Astrocyte (in vitro differentiated cells and primary cell): ENCODE measurements at regions not wholly inside any gene's neighbourhood (a gene's known extent, or its start where the extent isn't known, plus 50 kb on each side); places are given as distances from the start of the nearest gene placed in this dataset.

Experiments used
- DNase-seq: peaks from one replicate; pipeline ENCODE4 v3.0.0-alpha.2; 2010; ENCODE audit warnings: low read depth
- FAIRE-seq: peaks from 2 replicates; lab custom pipeline; 2011; peaks lifted over from hg19 to GRCh38; lab: Jason Lieb, UNC
- H2AFZ ChIP-seq: 2 replicates; pipeline ENCODE4 v1.6.0; 2012; ENCODE audit warnings: low read depth, low read length, inconsistent platforms
- H3K27ac ChIP-seq: 2 replicates; pipeline ENCODE4 v1.5.1; 2011; ENCODE audit warnings: low read depth, low read length, inconsistent platforms
- H3K27me3 ChIP-seq: 2 replicates; pipeline ENCODE4 v1.6.0; 2011; ENCODE audit warnings: low read length, inconsistent platforms; ENCODE audit not compliant: insufficient read depth
- H3K36me3 ChIP-seq: 2 replicates; pipeline ENCODE4 v1.5.1; 2011; ENCODE audit warnings: low read length, inconsistent platforms; ENCODE audit not compliant: insufficient read depth
- H3K4me1 ChIP-seq: 2 replicates; pipeline ENCODE4 v1.5.1; 2011; ENCODE audit warnings: low read length, inconsistent platforms; ENCODE audit not compliant: insufficient read depth
- H3K4me2 ChIP-seq: 2 replicates; pipeline ENCODE4 v1.6.0; 2012; ENCODE audit warnings: low read length, inconsistent platforms
- H3K4me3 ChIP-seq: 2 replicates; pipeline ENCODE4 v1.5.1; 2011; ENCODE audit warnings: low read depth, mild to moderate bottlenecking, low read length, inconsistent platforms; ENCODE audit not compliant: insufficient read depth
- H3K79me2 ChIP-seq: 2 replicates; pipeline ENCODE4 v1.6.0; 2012; ENCODE audit warnings: mild to moderate bottlenecking, low read length, inconsistent platforms; ENCODE audit not compliant: insufficient read depth
- H3K9ac ChIP-seq: 2 replicates; pipeline ENCODE4 v1.6.0; 2012; ENCODE audit warnings: mild to moderate bottlenecking, low read length, inconsistent platforms
- H3K9me3 ChIP-seq: 2 replicates; pipeline ENCODE4 v1.5.1; 2012; ENCODE audit warnings: low read depth, mild to moderate bottlenecking, low read length, inconsistent platforms; ENCODE audit not compliant: insufficient read depth
- H4K20me1 ChIP-seq: 2 replicates; pipeline ENCODE4 v1.6.0; 2012; ENCODE audit warnings: low read length, inconsistent platforms; ENCODE audit not compliant: insufficient read depth
- H3K27ac Mint-ChIP-seq: one replicate; pipeline ENCODE4 v1.8.0; 2021; ENCODE audit warnings: mild to moderate bottlenecking, mixed read lengths; ENCODE audit not compliant: unreplicated experiment
- H3K27me3 Mint-ChIP-seq: one replicate; pipeline ENCODE4 v1.8.0; 2021; ENCODE audit warnings: low read depth, mixed read lengths; ENCODE audit not compliant: unreplicated experiment
- H3K36me3 Mint-ChIP-seq: one replicate; pipeline ENCODE4 v1.8.0; 2021; ENCODE audit warnings: low read depth, mixed read lengths; ENCODE audit not compliant: unreplicated experiment
- H3K4me1 Mint-ChIP-seq: one replicate; pipeline ENCODE4 v1.8.0; 2021; ENCODE audit warnings: low read depth, mixed read lengths; ENCODE audit not compliant: unreplicated experiment
- H3K4me3 Mint-ChIP-seq: one replicate; pipeline ENCODE4 v1.8.0; 2021; ENCODE audit warnings: mild to moderate bottlenecking, moderate library complexity, mixed read lengths; ENCODE audit not compliant: unreplicated experiment
- H3K9me3 Mint-ChIP-seq: one replicate; pipeline ENCODE4 v1.8.0; 2021; ENCODE audit warnings: mild to moderate bottlenecking, mixed read lengths; ENCODE audit not compliant: unreplicated experiment
- CTCF ChIP-seq: IDR thresholded peaks from 2 replicates; pipeline ENCODE4 v1.5.1; 2011; ENCODE audit warnings: low read depth, mild to moderate bottlenecking, inconsistent platforms, low read length, moderate library complexity; ENCODE audit not compliant: insufficient read depth
- EZH2 ChIP-seq: IDR thresholded peaks from 2 replicates; pipeline ENCODE4 v1.6.1; 2012; ENCODE audit warnings: mild to moderate bottlenecking, low read length, inconsistent platforms; ENCODE audit not compliant: insufficient read depth

- Mint-ChIP-seq H3K27ac (no peak overlapping the region), H3K4me3 (no peak overlapping the region), H3K27me3 (no peaks in the 10 kb centered on the region), H3K36me3 (no peaks in the 10 kb centered on the region), H3K9me3 (peaks cover 4% of the 10 kb centered on the region), H3K4me1 (peaks cover 24% of the 10 kb centered on the region)
- TF ChIP-seq EZH2 = no peak
- H3K9ac ChIP-seq = no peak overlapping the region
- no peaks in the 10 kb centered on the region for H3K9me3 ChIP-seq
- H4K20me1 ChIP-seq = no peaks in the 10 kb centered on the region
- H2AFZ ChIP-seq = peak overlapping the region; percentile 42
- H3K27ac ChIP-seq = no peak overlapping the region
- H3K4me2 ChIP-seq = no peak overlapping the region
- no peak for FAIRE-seq
- no peaks in the 10 kb centered on the region for H3K27me3 ChIP-seq
- H3K36me3 ChIP-seq = no peaks in the 10 kb centered on the region
- H3K4me3 ChIP-seq = no peak overlapping the region
- H3K4me1 ChIP-seq = peaks cover 18% of the 10 kb centered on the region
- no peak for DNase-seq
- H3K79me2 ChIP-seq = no peaks in the 10 kb centered on the region
Observed at GRCh38 chr7:41010967-41011366, 691.9 kb downstream of the INHBA start.

- no peak for DNase-seq
- Histone ChIP-seq H4K20me1 (no peaks in the 10 kb centered on the region), H3K36me3 (no peaks in the 10 kb centered on the region), H3K4me1 (peaks cover 23% of the 10 kb centered on the region), H3K79me2 (no peaks in the 10 kb centered on the region), H3K4me2 (no peak overlapping the region), H3K9me3 (no peaks in the 10 kb centered on the region), H2AFZ (no peak overlapping the region), H3K27ac (no peak overlapping the region), H3K9ac (no peak overlapping the region), H3K4me3 (no peak overlapping the region), H3K27me3 (no peaks in the 10 kb centered on the region)
- FAIRE-seq = peak; percentile 23
- Mint-ChIP-seq H3K9me3 (peaks cover 4% of the 10 kb centered on the region), H3K27me3 (no peaks in the 10 kb centered on the region), H3K4me1 (peaks cover 29% of the 10 kb centered on the region), H3K4me3 (no peak overlapping the region), H3K27ac (no peak overlapping the region), H3K36me3 (no peaks in the 10 kb centered on the region)
- no peak for TF ChIP-seq CTCF
- no peak for TF ChIP-seq EZH2
Observed at GRCh38 chr7:41010418-41010817, 692.5 kb downstream of the INHBA start.

GRCh38 chr7:41007811-41008210 is 695.1 kb downstream of the INHBA start:
- Histone ChIP-seq H4K20me1 (no peaks in the 10 kb centered on the region), H3K4me1 (peaks cover 35% of the 10 kb centered on the region), H3K27me3 (no peaks in the 10 kb centered on the region), H3K79me2 (no peaks in the 10 kb centered on the region), H3K27ac (peak overlapping the region; percentile 68), H3K4me2 (no peak overlapping the region), H2AFZ (no peak overlapping the region), H3K36me3 (no peaks in the 10 kb centered on the region), H3K9ac (no peak overlapping the region), H3K9me3 (no peaks in the 10 kb centered on the region), H3K4me3 (no peak overlapping the region)
- TF ChIP-seq CTCF (no peak), EZH2 (no peak)
- peaks cover 4% of the 10 kb centered on the region for H3K9me3 Mint-ChIP-seq
- no peak overlapping the region for H3K4me3 Mint-ChIP-seq
- H3K36me3 Mint-ChIP-seq = no peaks in the 10 kb centered on the region
- H3K27me3 Mint-ChIP-seq = no peaks in the 10 kb centered on the region
- FAIRE-seq (no peak), DNase-seq (no peak)
- H3K4me1 Mint-ChIP-seq = peaks cover 44% of the 10 kb centered on the region
- H3K27ac Mint-ChIP-seq = no peak overlapping the region
